ENCODE measurements at regions not wholly inside any gene's neighbourhood (a gene's known extent, or its start where the extent isn't known, plus 50 kb on each side); places are given as distances from the start of the nearest gene placed in this dataset.

GRCh38 chr14:101405171-101405883 is 156.0 kb upstream of the DIO3 start (continued):
- TF ChIP-seq AHDC1 (CRISPR knock-in tag; IDR thresholded peaks at IDR 0.05; ENCODE audit: borderline replicate concordance): no peak
- TF ChIP-seq TRIM24 (CRISPR knock-in tag; IDR thresholded peaks at IDR 0.05): no peak
- TF ChIP-seq, protein P1, sequence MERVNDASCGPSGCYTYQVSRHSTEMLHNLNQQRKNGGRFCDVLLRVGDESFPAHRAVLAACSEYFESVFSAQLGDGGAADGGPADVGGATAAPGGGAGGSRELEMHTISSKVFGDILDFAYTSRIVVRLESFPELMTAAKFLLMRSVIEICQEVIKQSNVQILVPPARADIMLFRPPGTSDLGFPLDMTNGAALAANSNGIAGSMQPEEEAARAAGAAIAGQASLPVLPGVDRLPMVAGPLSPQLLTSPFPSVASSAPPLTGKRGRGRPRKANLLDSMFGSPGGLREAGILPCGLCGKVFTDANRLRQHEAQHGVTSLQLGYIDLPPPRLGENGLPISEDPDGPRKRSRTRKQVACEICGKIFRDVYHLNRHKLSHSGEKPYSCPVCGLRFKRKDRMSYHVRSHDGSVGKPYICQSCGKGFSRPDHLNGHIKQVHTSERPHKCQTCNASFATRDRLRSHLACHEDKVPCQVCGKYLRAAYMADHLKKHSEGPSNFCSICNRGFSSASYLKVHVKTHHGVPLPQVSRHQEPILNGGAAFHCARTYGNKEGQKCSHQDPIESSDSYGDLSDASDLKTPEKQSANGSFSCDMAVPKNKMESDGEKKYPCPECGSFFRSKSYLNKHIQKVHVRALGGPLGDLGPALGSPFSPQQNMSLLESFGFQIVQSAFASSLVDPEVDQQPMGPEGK (CRISPR knock-in tag; IDR thresholded peaks at IDR 0.05): no peak
- peak; percentile 49 for TF ChIP-seq USF2 (IDR thresholded peaks at IDR 0.05; ENCODE audit: low read depth, low read length)
- no peak; the same call in 1 of the 2 replicates for TF ChIP-seq USF2 (CRISPR knock-in tag; IDR thresholded peaks at IDR 0.05; ENCODE audit: borderline replicate concordance)
- no peak for TF ChIP-seq SP4 (CRISPR knock-in tag; IDR thresholded peaks at IDR 0.05)
- TF ChIP-seq MZF1 (CRISPR knock-in tag; IDR thresholded peaks at IDR 0.05; ENCODE audit: borderline replicate concordance): no peak
- TF ChIP-seq PPARG (CRISPR knock-in tag; conservative IDR thresholded peaks at IDR 0.05): no peak
- no peak for TF ChIP-seq ZNF773 (CRISPR knock-in tag; IDR thresholded peaks at IDR 0.05; ENCODE audit: borderline replicate concordance)
- no peak for TF ChIP-seq HOXD1 (CRISPR knock-in tag; IDR thresholded peaks at IDR 0.05)
- no peak for TF ChIP-seq ZBTB3 (CRISPR knock-in tag; IDR thresholded peaks at IDR 0.05; ENCODE audit: borderline replicate concordance, low read depth)
- peak; percentile 42; the same call in 1 of the 2 replicates for TF ChIP-seq RAD51 (IDR thresholded peaks at IDR 0.05; ENCODE audit: borderline replicate concordance)
- TF ChIP-seq, protein P2, sequence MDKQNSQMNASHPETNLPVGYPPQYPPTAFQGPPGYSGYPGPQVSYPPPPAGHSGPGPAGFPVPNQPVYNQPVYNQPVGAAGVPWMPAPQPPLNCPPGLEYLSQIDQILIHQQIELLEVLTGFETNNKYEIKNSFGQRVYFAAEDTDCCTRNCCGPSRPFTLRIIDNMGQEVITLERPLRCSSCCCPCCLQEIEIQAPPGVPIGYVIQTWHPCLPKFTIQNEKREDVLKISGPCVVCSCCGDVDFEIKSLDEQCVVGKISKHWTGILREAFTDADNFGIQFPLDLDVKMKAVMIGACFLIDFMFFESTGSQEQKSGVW (CRISPR knock-in tag; IDR thresholded peaks at IDR 0.05; ENCODE audit: borderline replicate concordance): no peak
- TF ChIP-seq, protein P3, sequence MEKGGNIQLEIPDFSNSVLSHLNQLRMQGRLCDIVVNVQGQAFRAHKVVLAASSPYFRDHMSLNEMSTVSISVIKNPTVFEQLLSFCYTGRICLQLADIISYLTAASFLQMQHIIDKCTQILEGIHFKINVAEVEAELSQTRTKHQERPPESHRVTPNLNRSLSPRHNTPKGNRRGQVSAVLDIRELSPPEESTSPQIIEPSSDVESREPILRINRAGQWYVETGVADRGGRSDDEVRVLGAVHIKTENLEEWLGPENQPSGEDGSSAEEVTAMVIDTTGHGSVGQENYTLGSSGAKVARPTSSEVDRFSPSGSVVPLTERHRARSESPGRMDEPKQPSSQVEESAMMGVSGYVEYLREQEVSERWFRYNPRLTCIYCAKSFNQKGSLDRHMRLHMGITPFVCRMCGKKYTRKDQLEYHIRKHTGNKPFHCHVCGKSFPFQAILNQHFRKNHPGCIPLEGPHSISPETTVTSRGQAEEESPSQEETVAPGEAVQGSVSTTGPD (CRISPR knock-in tag; IDR thresholded peaks at IDR 0.05): no peak
- TF ChIP-seq MAFK (conservative IDR thresholded peaks at IDR 0.05 in 1 of 2, IDR thresholded peaks at IDR 0.05 in 1 of 2; ENCODE audit: low read length in 2 of 2): no peak
